Pancreas (tissue), 10 donors: ENCODE measurements at regions not wholly inside any gene's neighbourhood (a gene's known extent, or its start where the extent isn't known, plus 50 kb on each side); places are given as distances from the start of the nearest gene placed in this dataset.

ENCODE experiments used
- ATAC-seq, 4 donors: fragments of 200-7000 bp; cut with Tn5 transposase; one replicate each; pipeline versions ENCODE4 v1.8.0 to v1.9.1; 2020; ENCODE audit warnings: mild to moderate bottlenecking in 4 of 4, moderate library complexity in 4 of 4
- DNase-seq, 6 donors: peaks; one replicate each; pipeline ENCODE4 v3.0.0-alpha.2; 2020
- FAIRE-seq: peaks from 2 replicates; lab custom pipeline; 2012; peaks lifted over from hg19 to GRCh38; lab: Jason Lieb, UNC
- H3K27ac ChIP-seq, 4 donors: fragments of 200-600 bp; sonication (generic); 1 replicate in 3 of 4; 2 replicates in 1 of 4; pipeline versions ENCODE4 v1.5.0 to v1.8.0; 2020
- H3K27me3 ChIP-seq, 4 donors: fragments of 200-600 bp; one replicate each; pipeline ENCODE4 v1.8.0; 2021
- H3K36me3 ChIP-seq, 3 donors: fragments of 200-600 bp; sonication (generic) in 1 of 3; one replicate each; pipeline versions ENCODE4 v1.5.0 to v1.8.0; 2020 to 2021
- H3K4me1 ChIP-seq, 3 donors: fragments of 200-600 bp; one replicate each; pipeline ENCODE4 v1.8.0; 2021
- H3K4me3 ChIP-seq, 4 donors: fragments of 200-600 bp; sonication (generic) in 2 of 4; one replicate each; pipeline versions ENCODE4 v1.5.0 to v1.8.0; 2020 to 2021
- H3K9me3 ChIP-seq, 4 donors: fragments of 200-600 bp; one replicate each; pipeline ENCODE4 v1.8.0; 2021
- WGBS, 2 donors: extraction: QIAGEN DNeasy Blood & Tissue Kit; methylation state at CpG; one replicate each; pipeline ENCODE4 v1.1.7; 2013; 5-methylcytosine and 5-hydroxymethylcytosine counted together
- intact Hi-C, 3 donors: fragments of 100-400 bp; cut with DNase I; formaldehyde crosslinking; loops; one replicate each; pipeline versions ENCODE4 v1.11.1 to v1.14.2; 2022
- TF ChIP-seq, protein P1 (sequence below), 4 donors: fragments of 200-600 bp; sonication (generic) in 3 of 4; IDR thresholded peaks; one replicate each; pipeline versions ENCODE4 v1.5.0 to v1.8.0; 2021; ENCODE audit warnings: antibody characterized with exemption in 4 of 4
- donor health status: healthy with polysubstance abuse.
- donor health status: DM: no; HTN: no; CAD: no; lungs with moderate emphysema.
- donor health status: DM: no; HTN: no; CAD: no.
- donor health status: control.
- donor health status: control.
- donor health status: Bipolar disorder and iron deficiency.
- donor health status: DM: yes; HTN: yes; CAD: no.
- donor health status: DM: no; HTN: no; CAD: no.
- donor health status: DM: no; HTN: no; CAD: no.
- donor health status: DM: yes; HTN: yes; CAD: no.

DNA sequence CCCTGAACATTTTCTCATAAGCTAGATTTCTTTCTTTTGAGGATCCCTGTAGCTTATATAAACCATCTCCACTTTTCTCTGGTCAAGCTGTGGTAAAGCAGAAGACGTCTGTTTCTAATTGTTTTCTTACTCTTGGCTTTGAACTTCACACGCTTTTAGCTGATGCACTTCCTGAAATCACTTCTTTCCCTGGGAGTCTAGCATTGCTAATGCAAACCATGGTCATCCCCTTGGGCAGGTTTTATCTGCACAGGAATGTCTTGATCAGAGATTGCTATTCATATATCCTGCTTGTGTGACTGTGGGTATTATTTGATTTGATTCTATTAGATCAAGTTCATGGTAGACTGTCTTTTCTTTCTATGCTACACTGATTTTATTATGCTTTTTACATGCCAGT lies 199.2 kb upstream of the POU2AF2 start:
- no peak overlapping the region for H3K27ac ChIP-seq
- H3K9me3 ChIP-seq, result no peaks in the 10 kb centered on the region
- intact Hi-C loops, result no loop called here
- WGBS, 2 donors, result 42 to 44% methylated on average over 2 of the region's 2 CpGs
- no peak for FAIRE-seq
- H3K4me3 ChIP-seq, result no peak overlapping the region
- DNase-seq, result no peak
- ATAC-seq, result no peak
- no peaks in the 10 kb centered on the region for H3K4me1 ChIP-seq
- no peaks in the 10 kb centered on the region for H3K27me3 ChIP-seq
- no peaks in the 10 kb centered on the region for H3K36me3 ChIP-seq
- TF ChIP-seq, protein P1, sequence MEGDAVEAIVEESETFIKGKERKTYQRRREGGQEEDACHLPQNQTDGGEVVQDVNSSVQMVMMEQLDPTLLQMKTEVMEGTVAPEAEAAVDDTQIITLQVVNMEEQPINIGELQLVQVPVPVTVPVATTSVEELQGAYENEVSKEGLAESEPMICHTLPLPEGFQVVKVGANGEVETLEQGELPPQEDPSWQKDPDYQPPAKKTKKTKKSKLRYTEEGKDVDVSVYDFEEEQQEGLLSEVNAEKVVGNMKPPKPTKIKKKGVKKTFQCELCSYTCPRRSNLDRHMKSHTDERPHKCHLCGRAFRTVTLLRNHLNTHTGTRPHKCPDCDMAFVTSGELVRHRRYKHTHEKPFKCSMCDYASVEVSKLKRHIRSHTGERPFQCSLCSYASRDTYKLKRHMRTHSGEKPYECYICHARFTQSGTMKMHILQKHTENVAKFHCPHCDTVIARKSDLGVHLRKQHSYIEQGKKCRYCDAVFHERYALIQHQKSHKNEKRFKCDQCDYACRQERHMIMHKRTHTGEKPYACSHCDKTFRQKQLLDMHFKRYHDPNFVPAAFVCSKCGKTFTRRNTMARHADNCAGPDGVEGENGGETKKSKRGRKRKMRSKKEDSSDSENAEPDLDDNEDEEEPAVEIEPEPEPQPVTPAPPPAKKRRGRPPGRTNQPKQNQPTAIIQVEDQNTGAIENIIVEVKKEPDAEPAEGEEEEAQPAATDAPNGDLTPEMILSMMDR (IDR thresholded peaks at IDR 0.05), result no peak

DNA sequence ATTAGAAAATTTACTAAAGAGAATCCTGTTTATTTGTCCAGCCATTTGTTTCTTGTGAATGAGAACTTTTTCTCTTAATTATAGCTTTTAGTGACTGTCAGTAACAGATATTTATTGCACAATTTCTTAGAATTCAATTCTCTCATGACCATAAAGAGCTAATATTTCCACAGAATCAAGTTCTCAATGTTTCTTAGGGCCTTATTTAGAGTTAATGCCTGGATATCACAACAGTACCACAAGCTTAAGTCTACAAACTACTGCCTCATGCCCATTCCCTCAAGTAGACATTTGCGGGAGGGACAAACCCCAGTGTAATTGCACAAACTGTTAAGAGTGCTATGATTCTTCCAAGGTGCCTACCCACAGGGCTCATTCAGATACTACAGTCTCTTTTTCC lies 199.7 kb upstream of the POU2AF2 start:
- H3K27ac ChIP-seq, result no peak overlapping the region
- intact Hi-C loops, result no loop called here

DNA sequence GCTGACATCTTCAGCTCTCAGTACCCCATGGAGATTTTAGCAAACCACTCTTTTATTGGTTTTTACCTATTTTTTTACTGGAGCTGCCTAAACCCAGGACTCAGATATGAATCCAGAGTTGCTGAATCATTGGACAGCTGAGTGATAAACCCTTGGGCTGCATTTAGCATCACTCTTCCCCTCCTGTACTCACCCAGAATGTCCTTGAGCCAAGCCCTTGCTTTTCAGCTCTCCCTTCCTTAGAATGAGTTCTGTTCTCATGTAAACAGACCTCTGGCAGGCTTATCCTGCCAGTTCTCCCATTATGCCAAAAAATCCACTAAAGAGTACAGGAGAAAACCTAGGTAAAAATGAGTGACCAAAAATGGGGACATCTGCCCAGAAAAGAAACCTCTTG lies 200.1 kb upstream of the POU2AF2 start:
- intact Hi-C loops, result no loop called here
- no peak for FAIRE-seq
- ATAC-seq, result no peak
- Histone ChIP-seq H3K4me1 (no peaks in the 10 kb centered on the region), H3K27me3 (no peaks in the 10 kb centered on the region), H3K4me3 (no peak overlapping the region), H3K36me3 (no peaks in the 10 kb centered on the region), H3K27ac (no peak overlapping the region), H3K9me3 (no peaks in the 10 kb centered on the region)
- TF ChIP-seq, protein P1 (IDR thresholded peaks at IDR 0.05), result no peak
- DNase-seq, result no peak

More for the DNA sequence above, 199.7 kb upstream of the POU2AF2 start:
- Histone ChIP-seq H3K36me3 (no peaks in the 10 kb centered on the region), H3K4me3 (no peak overlapping the region), H3K27me3 (no peaks in the 10 kb centered on the region), H3K4me1 (no peaks in the 10 kb centered on the region), H3K9me3 (no peaks in the 10 kb centered on the region)
- DNase-seq, result no peak
- ATAC-seq, result no peak
- WGBS, 2 donors, result 94 to 97% methylated on average over 1 of the region's 1 CpG
- TF ChIP-seq, protein P1 (IDR thresholded peaks at IDR 0.05), result no peak
- FAIRE-seq, result no peak

DNA sequence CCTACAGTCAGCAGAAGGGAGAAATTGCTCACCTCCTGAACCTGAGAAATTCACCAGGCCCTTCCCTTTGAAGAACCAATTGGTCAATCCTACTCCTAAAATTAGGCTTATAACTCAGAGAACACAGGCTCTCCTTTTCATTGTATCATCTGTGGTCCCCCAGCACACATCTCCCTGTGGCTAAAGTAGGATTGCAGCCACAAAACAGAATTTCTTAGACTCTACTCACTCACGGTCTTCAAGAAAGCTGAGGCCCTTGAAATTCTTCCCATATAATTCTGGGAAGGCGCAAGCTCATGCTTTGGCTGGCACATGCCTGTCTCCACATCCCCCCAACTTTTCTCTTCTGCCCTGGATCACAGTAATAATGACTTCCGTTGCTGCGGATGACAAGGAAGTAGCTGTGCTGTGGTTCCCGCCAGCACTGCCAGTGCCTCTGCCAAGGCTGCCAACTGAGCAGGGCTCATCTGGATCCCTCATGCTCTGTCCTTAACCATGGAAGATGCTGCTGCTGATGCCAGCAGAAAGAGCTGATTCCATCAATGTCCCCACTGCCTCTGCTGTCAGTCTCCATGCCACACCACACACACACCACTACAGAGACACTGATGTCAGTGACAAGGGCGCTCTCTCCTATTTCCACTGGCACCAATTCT lies 200.6 kb upstream of the POU2AF2 start:
- no peaks in the 10 kb centered on the region for H3K4me1 ChIP-seq
- no peaks in the 10 kb centered on the region for H3K36me3 ChIP-seq
- intact Hi-C loops, result no loop called here
- TF ChIP-seq, protein P1 (IDR thresholded peaks at IDR 0.05), result no peak
- WGBS, 2 donors, result 75 to 90% methylated on average over 6 of the region's 6 CpGs
- FAIRE-seq (no peak), DNase-seq (no peak), ATAC-seq (no peak)
- no peaks in the 10 kb centered on the region for H3K9me3 ChIP-seq
- no peaks in the 10 kb centered on the region for H3K27me3 ChIP-seq
- no peak overlapping the region for H3K4me3 ChIP-seq
- H3K27ac ChIP-seq, result no peak overlapping the region

DNA sequence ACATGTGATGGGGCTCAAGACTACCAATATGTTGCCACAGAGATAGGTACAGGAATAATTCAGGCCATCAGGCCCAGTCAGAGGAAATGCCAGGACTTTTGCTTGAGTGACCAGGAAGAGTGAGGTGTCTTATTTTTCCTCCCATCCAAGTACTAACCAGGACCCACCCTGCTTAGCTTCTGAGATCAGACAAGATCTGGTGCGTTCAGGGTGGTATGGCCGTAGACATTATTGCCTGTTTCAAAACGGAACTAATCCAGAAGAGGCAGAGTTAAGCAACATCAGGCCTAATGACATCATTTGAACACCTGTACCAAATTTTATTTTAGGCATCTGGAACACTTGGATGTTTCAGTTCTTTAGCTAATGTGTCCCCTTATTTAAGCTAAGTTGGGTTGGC lies 205.5 kb upstream of the POU2AF2 start:
- Histone ChIP-seq H3K27ac (no peak overlapping the region), H3K4me3 (no peak overlapping the region), H3K9me3 (no peaks in the 10 kb centered on the region), H3K4me1 (no peaks in the 10 kb centered on the region), H3K36me3 (no peaks in the 10 kb centered on the region), H3K27me3 (no peaks in the 10 kb centered on the region)
- FAIRE-seq (no peak), DNase-seq (no peak), ATAC-seq (no peak)
- TF ChIP-seq, protein P1 (IDR thresholded peaks at IDR 0.05), result no peak
- intact Hi-C loops, result no loop called here
- 63 to 75% methylated on average over 3 of the region's 3 CpGs for WGBS, 2 donors
